ENCODE measurements at regions not wholly inside any gene's neighbourhood (a gene's known extent, or its start where the extent isn't known, plus 50 kb on each side); places are given as distances from the start of the nearest gene placed in this dataset.

DNA sequence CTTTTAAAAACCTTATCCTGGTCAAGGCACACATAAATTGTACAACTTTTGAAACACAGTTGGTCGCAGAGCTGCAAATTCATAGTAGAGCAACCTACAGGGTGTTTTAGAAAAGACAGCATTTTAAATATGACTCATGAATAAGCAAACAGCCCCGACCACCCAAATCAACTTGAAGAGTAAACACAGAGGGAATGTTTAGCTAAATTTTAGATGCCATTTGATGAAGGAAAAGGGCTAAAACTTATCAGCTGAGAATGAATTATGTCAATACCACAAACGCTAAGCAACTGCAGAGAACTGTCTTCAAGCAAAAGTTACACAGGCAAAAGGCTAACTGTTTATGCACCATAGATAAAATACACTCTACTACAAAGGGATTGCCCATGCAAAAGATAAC lies 427.5 kb upstream of the PSMD7 start:
- no peak overlapping the region for H3K4me3 ChIP-seq (ENCODE audit: low read depth, low read length)
- TF ChIP-seq, protein P1, sequence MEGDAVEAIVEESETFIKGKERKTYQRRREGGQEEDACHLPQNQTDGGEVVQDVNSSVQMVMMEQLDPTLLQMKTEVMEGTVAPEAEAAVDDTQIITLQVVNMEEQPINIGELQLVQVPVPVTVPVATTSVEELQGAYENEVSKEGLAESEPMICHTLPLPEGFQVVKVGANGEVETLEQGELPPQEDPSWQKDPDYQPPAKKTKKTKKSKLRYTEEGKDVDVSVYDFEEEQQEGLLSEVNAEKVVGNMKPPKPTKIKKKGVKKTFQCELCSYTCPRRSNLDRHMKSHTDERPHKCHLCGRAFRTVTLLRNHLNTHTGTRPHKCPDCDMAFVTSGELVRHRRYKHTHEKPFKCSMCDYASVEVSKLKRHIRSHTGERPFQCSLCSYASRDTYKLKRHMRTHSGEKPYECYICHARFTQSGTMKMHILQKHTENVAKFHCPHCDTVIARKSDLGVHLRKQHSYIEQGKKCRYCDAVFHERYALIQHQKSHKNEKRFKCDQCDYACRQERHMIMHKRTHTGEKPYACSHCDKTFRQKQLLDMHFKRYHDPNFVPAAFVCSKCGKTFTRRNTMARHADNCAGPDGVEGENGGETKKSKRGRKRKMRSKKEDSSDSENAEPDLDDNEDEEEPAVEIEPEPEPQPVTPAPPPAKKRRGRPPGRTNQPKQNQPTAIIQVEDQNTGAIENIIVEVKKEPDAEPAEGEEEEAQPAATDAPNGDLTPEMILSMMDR (IDR thresholded peaks at IDR 0.05; ENCODE audit: insufficient read depth, low read length, missing control alignments), result no peak
- no peak for DNase-seq (ENCODE audit: low read depth, low spot score)
- ChIA-PET POLR2A (no interaction called here), CTCF (no interaction called here)

DNA sequence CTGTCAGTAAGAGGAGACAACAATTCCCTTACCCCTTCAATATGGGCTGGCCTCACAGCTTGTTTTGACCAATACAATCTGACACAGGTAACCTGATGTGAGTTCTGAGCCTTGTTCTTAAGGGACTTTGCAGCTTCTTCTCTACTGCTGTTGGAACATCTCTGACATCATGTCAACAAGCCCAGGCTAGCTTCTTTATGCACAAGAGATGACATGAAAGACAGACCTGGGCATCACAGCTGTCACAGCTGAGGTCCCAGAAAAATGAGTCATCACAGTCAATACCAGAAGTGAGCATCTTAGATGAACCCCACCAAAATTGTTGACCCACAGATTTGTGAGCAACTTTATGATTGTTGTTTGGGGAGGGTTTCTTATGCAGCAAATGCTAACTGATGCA lies 431.7 kb upstream of the PSMD7 start:
- no peak for DNase-seq (ENCODE audit: low read depth, low spot score)
- H3K4me3 ChIP-seq (ENCODE audit: low read depth, low read length), result no peak overlapping the region
- TF ChIP-seq, protein P1 (IDR thresholded peaks at IDR 0.05; ENCODE audit: insufficient read depth, low read length, missing control alignments), result no peak
- CTCF ChIA-PET, result no interaction called here
- POLR2A ChIA-PET, result interaction anchor here (0.6 kb wide), 1 partner anchor 1661 kb away, joined by 3 read pairs; no protein-coding TSS in a partner anchor

DNA sequence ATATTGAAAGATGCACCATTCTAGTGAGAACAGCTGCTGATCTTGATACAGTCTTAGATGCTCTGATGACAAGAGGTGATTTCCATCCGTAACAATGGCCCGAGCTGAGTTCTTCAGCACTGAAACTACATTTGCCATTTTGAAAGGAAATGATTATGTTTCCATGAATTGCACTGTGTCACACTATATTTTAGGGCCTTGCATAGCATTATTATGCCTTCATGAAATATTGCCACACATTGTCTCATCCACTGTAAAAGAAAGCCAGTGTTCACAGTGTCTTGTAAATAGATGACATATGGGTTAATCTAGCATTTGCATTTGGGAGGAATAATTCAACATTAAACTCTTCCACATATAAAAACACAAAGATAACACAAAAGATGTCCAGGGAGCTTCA lies 438.3 kb upstream of the PSMD7 start:
- TF ChIP-seq, protein P1 (IDR thresholded peaks at IDR 0.05; ENCODE audit: insufficient read depth, low read length, missing control alignments), result no peak
- ChIA-PET POLR2A (no interaction called here), CTCF (no interaction called here)
- no peak overlapping the region for H3K4me3 ChIP-seq (ENCODE audit: low read depth, low read length)
- no peak for DNase-seq (ENCODE audit: low read depth, low spot score)

DNA sequence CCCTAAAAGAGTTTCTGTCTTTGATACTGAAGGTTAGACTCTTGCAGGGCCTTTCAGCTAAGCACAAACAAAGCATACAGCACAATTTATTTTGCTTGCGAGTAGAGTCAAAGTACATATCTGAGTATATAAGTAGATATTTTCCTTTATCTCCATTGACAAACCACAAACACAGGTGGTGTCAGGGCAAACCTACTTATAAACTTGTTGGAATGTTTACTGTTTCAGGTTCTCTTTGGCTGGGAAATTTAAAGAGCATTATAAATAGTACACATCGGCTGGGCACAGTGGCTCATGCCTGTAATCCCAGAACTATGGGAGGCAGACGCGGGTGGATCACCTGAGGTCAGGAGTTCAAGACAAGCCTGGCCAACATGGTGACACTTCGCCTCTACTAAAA lies 442.6 kb upstream of the PSMD7 start:
- CTCF ChIA-PET, result no interaction called here

DNA sequence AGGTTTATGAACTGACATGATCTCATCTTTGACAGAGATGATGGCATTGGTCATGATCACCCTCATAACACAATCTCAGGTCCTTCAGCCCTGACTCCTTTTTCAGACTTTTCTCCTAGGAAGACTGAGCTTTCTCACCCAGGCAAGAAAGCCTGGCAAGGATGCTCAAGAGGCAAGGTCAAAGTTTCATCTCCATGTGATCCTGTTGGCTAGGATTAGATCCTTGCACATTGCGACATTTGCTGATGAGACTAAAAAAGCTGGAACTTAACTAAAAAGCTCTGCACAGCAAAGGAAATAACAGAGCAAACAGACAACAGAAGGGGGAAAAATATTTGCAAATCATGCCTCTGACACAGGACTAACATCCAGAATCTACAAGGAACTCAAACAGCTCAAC lies 444.1 kb upstream of the PSMD7 start:
- TF ChIP-seq, protein P1 (IDR thresholded peaks at IDR 0.05; ENCODE audit: insufficient read depth, low read length, missing control alignments), result no peak
- H3K4me3 ChIP-seq (ENCODE audit: low read depth, low read length), result no peak overlapping the region
- CTCF ChIA-PET, result no interaction called here
- DNase-seq (ENCODE audit: low read depth, low spot score), result no peak
- POLR2A ChIA-PET, result no interaction called here

More for the DNA sequence above, 442.6 kb upstream of the PSMD7 start:
- no peak overlapping the region for H3K4me3 ChIP-seq (ENCODE audit: low read depth, low read length)
- POLR2A ChIA-PET, result no interaction called here
- DNase-seq (ENCODE audit: low read depth, low spot score), result no peak
- TF ChIP-seq, protein P1 (IDR thresholded peaks at IDR 0.05; ENCODE audit: insufficient read depth, low read length, missing control alignments), result no peak

DNA sequence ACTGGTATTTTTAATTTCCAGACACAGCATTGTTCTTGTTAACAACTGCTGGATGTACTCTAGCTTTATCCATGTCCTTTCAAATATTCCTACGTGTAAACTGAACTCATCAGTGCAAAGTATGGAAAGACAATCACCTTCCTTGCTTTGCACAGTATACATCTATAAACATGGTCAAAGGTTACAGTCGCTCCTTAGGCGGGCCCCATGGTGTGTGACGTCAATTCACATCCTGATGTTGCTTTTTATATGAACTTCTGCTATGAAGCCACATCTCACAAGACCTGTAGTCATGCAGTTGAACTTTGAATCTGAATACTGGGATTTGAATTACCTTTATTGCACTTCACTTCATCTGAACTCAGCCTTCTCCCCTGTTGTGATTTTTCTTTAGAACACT lies 447.6 kb upstream of the PSMD7 start:
- ChIA-PET CTCF (no interaction called here), POLR2A (no interaction called here)
- H3K4me3 ChIP-seq (ENCODE audit: low read depth, low read length), result no peak overlapping the region
- TF ChIP-seq, protein P1 (IDR thresholded peaks at IDR 0.05; ENCODE audit: insufficient read depth, low read length, missing control alignments), result no peak
- DNase-seq (ENCODE audit: low read depth, low spot score), result no peak

Data from AG04449 (cell line).